DND-41 (cell line): ENCODE measurements at regions not wholly inside any gene's neighbourhood (a gene's known extent, or its start where the extent isn't known, plus 50 kb on each side); places are given as distances from the start of the nearest gene placed in this dataset.
"Not testable (repeated sequence)": the region's sequence is repeated elsewhere in the genome, so short reads cannot be mapped to it uniquely, and the experiment has no call there.

Experiments used
- ATAC-seq: fragments of 200-7000 bp; cut with Tn5 transposase; 3 replicates; pipeline ENCODE4 v1.9.1; 2021; ENCODE audit warnings: low read depth; ENCODE audit not compliant: insufficient read depth
- DNase-seq: peaks from one replicate; pipeline ENCODE4 v3.0.0-alpha.2; 2020
- H2AFZ ChIP-seq: 2 replicates; pipeline ENCODE4 v1.6.0; 2012; ENCODE audit warnings: low read depth, low read length
- H3K27ac ChIP-seq: 2 replicates; pipeline ENCODE4 v1.5.1; 2012; ENCODE audit warnings: low read length, inconsistent platforms
- H3K27me3 ChIP-seq: fragments of 200-600 bp; sonication (generic); 2 replicates; pipeline ENCODE4 v1.6.0; 2012; ENCODE audit warnings: low read length, mild to moderate bottlenecking, inconsistent platforms; ENCODE audit not compliant: insufficient read depth, poor library complexity
- H3K36me3 ChIP-seq: 2 replicates; pipeline ENCODE4 v1.5.1; 2012; ENCODE audit warnings: low read length, inconsistent platforms; ENCODE audit not compliant: insufficient read depth
- H3K4me1 ChIP-seq: 2 replicates; pipeline ENCODE4 v1.5.1; 2012; ENCODE audit warnings: mild to moderate bottlenecking, low read length; ENCODE audit not compliant: insufficient read depth
- H3K4me2 ChIP-seq: 2 replicates; pipeline ENCODE4 v1.6.0; 2012; ENCODE audit warnings: mild to moderate bottlenecking, moderate library complexity, low read length, inconsistent platforms; ENCODE audit not compliant: insufficient read depth
- H3K4me3 ChIP-seq, 2 experiments: fragments of 200-600 bp in 1 of 2; shearing (Covaris generic) in 1 of 2; 2 replicates each; pipeline ENCODE4 v1.5.1; 2012 to 2016; ENCODE audit warnings: inconsistent platforms in 2 of 2, low read length in 2 of 2, mild to moderate bottlenecking in 2 of 2, low read depth in 1 of 2, moderate library complexity in 1 of 2
- H3K79me2 ChIP-seq: 2 replicates; pipeline ENCODE4 v1.6.0; 2012; ENCODE audit warnings: low read length, inconsistent platforms; ENCODE audit not compliant: insufficient read depth
- H3K9ac ChIP-seq: 2 replicates; pipeline ENCODE4 v1.6.0; 2012; ENCODE audit warnings: low read depth, mild to moderate bottlenecking, inconsistent platforms, low read length, moderate library complexity
- H3K9me3 ChIP-seq: 2 replicates; pipeline ENCODE4 v1.5.1; 2012; ENCODE audit warnings: low read length, moderate library complexity, mild to moderate bottlenecking, inconsistent platforms; ENCODE audit not compliant: insufficient read depth, severe bottlenecking
- H4K20me1 ChIP-seq: 2 replicates; pipeline ENCODE4 v1.6.0; 2012; ENCODE audit warnings: low read length; ENCODE audit not compliant: insufficient read depth
- EZH2 ChIP-seq: IDR thresholded peaks from 3 replicates; pipeline ENCODE4 v1.6.1; 2012; ENCODE audit warnings: borderline replicate concordance, low read depth, mild to moderate bottlenecking, moderate library complexity, low read length, inconsistent platforms; ENCODE audit not compliant: severe bottlenecking
- TF ChIP-seq, protein P1 (sequence below): IDR thresholded peaks from 2 replicates; pipeline ENCODE4 v1.5.1; 2012; ENCODE audit warnings: borderline replicate concordance, low read length, moderate library complexity, mild to moderate bottlenecking; ENCODE audit not compliant: poor library complexity, severe bottlenecking; ENCODE audit errors: extremely low read depth

DNA sequence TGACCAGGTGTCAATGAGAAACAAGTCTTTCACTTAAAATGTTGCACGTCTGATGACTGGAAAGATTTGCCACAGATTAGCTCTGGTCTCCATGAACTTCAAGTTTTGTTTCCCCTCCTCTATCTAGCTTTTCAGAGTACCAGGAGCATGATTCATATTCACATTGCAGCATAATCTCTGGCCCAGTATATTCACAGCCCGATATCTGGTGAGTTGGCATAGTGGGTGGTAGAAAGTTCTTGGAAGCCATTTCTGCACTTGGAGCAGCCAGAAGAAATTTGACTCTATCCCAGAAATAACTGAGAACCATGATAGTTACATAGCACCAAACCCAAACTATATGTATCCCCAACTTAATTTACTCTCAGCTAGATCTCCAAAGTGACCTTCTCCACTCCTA, 503.9 kb downstream of the PID1 start:
- H4K20me1 ChIP-seq = no peaks in the 10 kb centered on the region
- H2AFZ ChIP-seq = no peak overlapping the region
- H3K4me1 ChIP-seq = no peaks in the 10 kb centered on the region
- TF ChIP-seq EZH2 = no peak
- TF ChIP-seq, protein P1, sequence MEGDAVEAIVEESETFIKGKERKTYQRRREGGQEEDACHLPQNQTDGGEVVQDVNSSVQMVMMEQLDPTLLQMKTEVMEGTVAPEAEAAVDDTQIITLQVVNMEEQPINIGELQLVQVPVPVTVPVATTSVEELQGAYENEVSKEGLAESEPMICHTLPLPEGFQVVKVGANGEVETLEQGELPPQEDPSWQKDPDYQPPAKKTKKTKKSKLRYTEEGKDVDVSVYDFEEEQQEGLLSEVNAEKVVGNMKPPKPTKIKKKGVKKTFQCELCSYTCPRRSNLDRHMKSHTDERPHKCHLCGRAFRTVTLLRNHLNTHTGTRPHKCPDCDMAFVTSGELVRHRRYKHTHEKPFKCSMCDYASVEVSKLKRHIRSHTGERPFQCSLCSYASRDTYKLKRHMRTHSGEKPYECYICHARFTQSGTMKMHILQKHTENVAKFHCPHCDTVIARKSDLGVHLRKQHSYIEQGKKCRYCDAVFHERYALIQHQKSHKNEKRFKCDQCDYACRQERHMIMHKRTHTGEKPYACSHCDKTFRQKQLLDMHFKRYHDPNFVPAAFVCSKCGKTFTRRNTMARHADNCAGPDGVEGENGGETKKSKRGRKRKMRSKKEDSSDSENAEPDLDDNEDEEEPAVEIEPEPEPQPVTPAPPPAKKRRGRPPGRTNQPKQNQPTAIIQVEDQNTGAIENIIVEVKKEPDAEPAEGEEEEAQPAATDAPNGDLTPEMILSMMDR = no peak
- DNase-seq = no peak
- H3K27me3 ChIP-seq = no peaks in the 10 kb centered on the region
- no peaks in the 10 kb centered on the region for H3K79me2 ChIP-seq
- H3K4me2 ChIP-seq = no peak overlapping the region
- no peaks in the 10 kb centered on the region for H3K9me3 ChIP-seq
- no peak overlapping the region for H3K27ac ChIP-seq
- no peak overlapping the region for H3K4me3 ChIP-seq
- H3K9ac ChIP-seq = no peak overlapping the region
- ATAC-seq = no peak
- no peaks in the 10 kb centered on the region for H3K36me3 ChIP-seq

DNA sequence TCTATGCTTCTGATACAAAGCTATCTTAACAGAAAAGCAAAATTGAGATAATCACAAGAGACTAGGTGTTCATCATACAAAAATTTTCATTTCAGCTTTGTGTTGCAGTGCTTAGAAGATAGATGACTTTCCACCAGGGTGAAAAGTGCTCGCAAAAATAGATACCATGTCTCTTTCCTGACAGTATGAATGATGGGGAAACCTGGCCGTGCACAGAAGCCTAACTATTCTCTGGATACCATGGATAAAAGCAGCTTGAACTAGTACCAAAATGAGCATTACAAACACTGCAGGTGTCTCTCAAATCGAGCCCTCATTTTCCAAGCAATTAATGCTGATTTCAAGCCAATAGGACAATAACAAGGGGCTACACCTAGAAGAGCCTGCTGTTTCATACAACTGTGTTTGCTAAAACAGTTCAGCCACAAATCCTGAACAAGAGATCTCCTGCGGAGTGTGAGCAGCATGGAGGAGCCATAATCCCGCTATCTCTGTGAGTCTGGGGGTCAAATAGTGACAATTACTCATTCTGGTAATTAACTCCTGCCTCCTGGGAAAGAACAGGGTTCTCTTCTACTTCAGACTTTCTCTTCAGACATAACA, 507.6 kb downstream of the PID1 start:
- no peak overlapping the region for H3K9ac ChIP-seq
- no peak overlapping the region for H3K27ac ChIP-seq
- H4K20me1 ChIP-seq = no peaks in the 10 kb centered on the region
- H3K79me2 ChIP-seq = no peaks in the 10 kb centered on the region
- no peak overlapping the region for H3K4me2 ChIP-seq
- DNase-seq = no peak
- H3K36me3 ChIP-seq = no peaks in the 10 kb centered on the region
- H3K4me3 ChIP-seq = no peak overlapping the region
- no peaks in the 10 kb centered on the region for H3K9me3 ChIP-seq
- no peaks in the 10 kb centered on the region for H3K27me3 ChIP-seq
- ATAC-seq = no peak
- no peaks in the 10 kb centered on the region for H3K4me1 ChIP-seq
- H2AFZ ChIP-seq = no peak overlapping the region
- no peak for TF ChIP-seq EZH2
- TF ChIP-seq, protein P1 = no peak

GRCh38 chr2:228762565-228762964, 508.5 kb downstream of the PID1 start:
- no peak overlapping the region for H3K9ac ChIP-seq
- H3K9me3 ChIP-seq = no peaks in the 10 kb centered on the region
- ATAC-seq (no peak), DNase-seq (no peak)
- H3K36me3 ChIP-seq = no peaks in the 10 kb centered on the region
- H3K4me2 ChIP-seq = no peak overlapping the region
- H2AFZ ChIP-seq = no peak overlapping the region
- no peaks in the 10 kb centered on the region for H3K27me3 ChIP-seq
- H3K27ac ChIP-seq = no peak overlapping the region
- no peaks in the 10 kb centered on the region for H3K79me2 ChIP-seq
- no peaks in the 10 kb centered on the region for H4K20me1 ChIP-seq
- H3K4me1 ChIP-seq = no peaks in the 10 kb centered on the region
- TF ChIP-seq EZH2 = no peak
- TF ChIP-seq, protein P1 = no peak
- no peak overlapping the region for H3K4me3 ChIP-seq

GRCh38 chr2:228755661-228756060, 515.4 kb downstream of the PID1 start:
- not testable (repeated sequence) for H3K4me3 ChIP-seq, H4K20me1 ChIP-seq, ATAC-seq, H3K36me3 ChIP-seq, H2AFZ ChIP-seq, H3K9ac ChIP-seq, H3K27ac ChIP-seq, H3K4me1 ChIP-seq, H3K79me2 ChIP-seq, H3K27me3 ChIP-seq, H3K4me2 ChIP-seq, H3K9me3 ChIP-seq, DNase-seq
